AG20443 (cell line): ENCODE measurements at regions not wholly inside any gene's neighbourhood (a gene's known extent, or its start where the extent isn't known, plus 50 kb on each side); places are given as distances from the start of the nearest gene placed in this dataset.

Experiments
- DNase-seq: peaks from one replicate; pipeline ENCODE4 v3.0.0; 2012; ENCODE audit warnings: low spot score, mixed read lengths

DNA sequence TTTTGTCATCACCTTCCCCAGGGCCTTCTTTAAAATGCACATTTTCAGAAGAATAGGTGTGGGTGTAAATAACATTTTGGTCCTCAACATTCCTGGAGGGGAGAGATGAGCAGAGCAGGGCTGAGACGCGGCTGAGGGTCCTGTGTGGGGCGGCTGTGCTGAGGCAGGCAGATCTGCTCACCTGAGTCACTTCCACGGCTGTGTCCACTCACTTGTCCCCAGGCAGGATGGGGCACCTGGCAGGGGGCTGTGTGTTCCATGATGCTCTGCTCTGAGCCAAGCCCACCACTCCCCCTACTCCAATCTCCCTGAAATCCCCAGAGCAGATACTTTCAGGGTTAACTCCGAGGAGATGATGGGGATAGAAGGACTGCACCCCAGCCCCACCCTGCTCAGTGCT, 93.8 kb downstream of the GLRX3 start:
- DNase-seq, result no peak

DNA sequence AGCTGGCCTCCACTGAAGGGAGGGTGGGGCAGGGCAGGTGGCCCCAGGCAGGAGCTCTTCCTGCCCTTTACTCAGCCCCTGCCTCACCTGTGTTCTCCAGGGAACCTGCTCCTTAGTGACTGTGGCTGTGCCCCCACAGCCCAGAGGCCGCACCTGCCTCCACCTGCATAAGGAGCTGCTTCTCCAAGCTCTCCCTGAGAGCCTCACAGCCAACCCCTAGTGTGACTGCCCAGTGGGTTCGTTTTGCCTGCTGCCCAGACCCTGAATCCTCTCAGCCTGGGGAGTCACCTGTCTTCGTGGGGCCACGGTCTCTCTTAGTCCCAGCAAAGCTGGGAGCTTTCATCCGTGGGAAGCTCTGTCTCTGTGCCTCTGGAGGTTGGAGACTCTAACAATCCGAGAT, 94.4 kb downstream of the GLRX3 start:
- no peak for DNase-seq

DNA sequence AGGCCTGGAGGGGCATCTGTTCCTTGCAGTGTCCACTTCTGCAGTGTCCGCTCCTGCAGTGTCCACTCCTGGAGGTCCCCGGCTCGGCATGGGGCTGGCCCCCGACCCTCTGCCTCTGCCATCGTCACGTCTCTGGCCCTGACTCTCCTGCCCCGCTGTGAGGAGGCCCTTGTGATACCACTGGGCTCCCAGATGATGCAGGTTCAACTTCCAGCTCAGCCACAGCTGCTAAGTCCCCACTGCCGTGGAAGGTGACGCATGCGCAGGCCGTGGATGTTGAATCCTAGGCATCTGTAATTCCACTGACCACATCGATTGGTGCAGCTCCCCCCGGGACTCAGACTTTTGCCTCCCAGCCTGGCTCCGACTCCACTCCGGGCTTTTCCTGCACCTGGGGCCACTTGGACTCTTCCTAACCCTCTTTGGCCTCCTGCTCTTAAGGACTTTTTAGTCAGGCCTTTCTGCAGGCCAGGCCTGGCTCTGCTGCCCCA, 95.1 kb downstream of the GLRX3 start:
- no peak for DNase-seq

DNA sequence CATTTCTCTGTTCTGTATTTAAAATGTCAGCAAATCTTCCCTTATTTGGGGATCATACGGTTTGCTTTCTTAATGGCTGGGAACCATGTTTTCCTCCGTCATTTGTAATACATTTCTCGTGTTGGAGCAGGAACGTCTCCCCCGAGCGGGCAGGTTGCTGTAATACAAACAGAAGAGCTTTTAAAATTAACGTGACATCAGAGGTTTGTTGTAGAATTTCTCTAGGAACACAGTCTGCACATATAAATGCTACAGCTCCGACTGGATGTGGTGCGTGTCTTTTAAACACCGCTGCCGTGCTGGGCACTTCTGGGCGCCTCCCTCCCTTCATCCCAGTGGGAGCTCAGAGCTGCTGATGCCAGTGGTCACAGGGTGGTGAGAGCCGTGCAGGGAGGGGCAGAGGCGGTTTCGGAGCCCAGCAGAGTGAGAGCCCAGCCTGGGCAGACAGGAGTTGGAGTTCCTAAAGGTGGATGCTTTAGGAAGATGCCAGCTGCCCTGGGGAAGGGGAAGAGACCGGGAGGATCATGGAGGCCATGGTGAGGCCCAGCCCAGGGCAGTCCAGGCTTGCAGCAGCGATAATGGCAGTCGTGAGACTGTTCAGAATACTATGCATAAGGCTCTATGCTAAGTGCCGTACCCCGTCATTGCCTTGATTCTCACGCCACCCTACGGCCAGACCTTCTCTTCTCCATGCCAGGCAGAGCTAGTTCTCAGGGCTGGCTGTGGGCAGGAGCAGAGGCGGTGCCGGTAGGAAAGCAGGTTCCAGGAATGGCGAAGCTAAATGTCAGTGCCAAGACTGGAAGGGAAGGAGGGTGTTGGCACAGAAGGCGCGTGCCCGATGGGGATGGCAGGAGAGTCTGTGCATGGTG, 96.2 kb downstream of the GLRX3 start:
- no peak for DNase-seq

DNA sequence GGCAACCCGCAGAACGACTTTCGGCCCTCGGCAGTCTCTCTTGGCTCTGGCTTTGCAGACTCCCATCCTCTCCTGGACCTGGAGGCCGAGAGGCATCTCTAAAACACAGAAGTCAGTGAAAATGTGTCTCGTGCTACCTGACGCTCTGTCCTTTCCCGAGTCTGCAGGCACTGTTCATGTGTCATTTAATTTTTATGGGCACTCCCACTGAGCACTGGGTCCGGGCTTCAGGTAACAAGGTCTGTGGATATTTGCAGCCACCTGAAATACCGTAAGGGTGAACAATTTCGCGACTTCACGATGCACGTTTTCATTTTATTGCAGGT, 96.8 kb downstream of the GLRX3 start:
- no peak for DNase-seq

DNA sequence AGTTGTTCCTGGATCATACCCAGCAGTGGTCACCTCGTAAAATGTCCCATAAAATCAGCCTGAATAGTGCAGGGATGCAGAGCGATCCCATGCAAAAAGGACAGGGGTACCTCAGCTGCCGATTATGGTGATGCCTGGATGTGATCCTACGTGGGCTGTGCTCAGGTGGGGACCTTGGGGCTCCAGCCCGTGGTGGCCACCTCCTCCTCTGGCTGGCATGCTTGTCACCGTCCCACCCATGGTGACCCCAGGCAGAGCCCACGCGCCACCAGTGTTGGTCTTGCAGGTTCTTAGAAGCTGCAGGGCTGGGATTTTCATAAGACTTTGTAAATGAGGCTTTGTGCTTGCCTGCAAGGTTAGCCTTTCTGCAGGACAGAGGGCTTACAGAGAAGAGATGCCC, 97.2 kb downstream of the GLRX3 start:
- no peak for DNase-seq

DNA sequence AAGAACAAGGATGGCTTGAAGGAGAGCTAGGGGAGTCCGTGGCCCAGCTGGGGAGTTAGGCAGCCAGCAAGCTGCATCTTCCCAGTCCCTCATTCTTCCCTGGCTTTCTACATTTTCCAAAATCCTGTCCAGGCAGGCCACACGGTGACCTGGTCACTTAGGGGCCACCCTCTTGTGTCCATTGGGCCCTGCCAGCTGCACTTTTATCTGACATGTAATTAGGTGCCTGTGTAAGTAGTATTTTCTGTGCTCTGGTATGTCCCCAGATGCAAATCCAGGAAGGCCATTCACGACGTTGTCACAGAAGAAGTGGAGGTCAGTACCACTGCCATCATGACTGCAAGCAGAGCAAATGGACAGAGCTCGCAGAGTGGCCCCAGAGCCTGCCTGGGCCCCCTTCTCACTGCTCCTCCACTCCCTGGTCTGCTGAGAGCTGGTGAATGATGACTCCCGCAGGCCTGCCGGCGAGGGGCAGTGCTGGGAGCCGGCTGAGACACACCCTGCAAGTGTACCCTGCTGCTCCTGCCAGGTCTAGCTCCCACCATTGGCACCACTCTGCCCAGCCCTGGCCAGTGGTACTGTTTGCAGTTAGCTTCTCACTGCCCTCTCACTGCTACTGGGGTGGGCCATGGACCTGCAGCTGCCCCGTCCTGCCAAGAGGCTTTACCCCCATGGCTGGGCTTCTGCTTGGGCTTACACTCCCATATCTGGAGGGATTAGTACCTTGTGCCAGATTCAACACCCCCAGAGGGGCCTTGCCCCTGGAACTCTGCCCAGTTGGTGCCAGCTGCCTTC, 98.2 kb downstream of the GLRX3 start:
- no peak for DNase-seq

DNA sequence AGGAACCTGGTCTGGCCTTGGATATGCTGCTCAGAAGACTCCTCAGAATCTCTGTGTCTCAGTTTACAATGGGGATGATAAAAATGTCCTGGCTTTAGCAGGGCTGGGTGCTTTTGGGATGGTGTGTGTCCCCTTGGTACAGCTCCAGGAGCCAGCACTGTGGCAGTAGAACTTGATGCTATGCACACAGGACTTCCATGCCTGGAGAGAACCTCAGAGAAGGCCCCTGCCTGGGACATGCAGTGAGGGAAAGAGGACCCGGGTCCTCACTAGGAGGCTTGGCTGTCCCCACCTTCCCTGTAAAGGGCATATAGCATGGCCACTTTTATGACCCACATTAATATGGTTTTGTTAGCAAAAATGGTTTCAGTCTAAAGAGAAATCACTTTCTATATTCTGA, 100.5 kb downstream of the GLRX3 start:
- no peak for DNase-seq

DNA sequence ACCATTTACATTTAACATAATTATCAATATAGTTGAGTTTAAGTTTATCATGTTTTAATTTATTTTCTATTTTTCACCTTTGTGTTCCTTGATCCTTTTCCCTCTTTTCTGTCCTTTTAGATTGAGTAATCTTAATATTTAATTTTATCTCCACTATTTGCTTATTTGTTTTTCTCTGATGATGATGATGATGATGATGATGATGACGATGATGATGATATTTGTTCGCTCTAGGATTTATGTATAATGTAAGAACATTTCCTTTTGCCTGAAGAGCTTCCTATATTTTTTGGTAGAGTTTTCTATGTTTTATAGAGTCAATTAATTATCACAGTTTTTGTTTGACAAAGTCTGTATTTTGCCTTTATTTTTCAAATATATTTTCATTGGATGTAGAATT, 104.2 kb downstream of the GLRX3 start:
- DNase-seq, result no peak

DNA sequence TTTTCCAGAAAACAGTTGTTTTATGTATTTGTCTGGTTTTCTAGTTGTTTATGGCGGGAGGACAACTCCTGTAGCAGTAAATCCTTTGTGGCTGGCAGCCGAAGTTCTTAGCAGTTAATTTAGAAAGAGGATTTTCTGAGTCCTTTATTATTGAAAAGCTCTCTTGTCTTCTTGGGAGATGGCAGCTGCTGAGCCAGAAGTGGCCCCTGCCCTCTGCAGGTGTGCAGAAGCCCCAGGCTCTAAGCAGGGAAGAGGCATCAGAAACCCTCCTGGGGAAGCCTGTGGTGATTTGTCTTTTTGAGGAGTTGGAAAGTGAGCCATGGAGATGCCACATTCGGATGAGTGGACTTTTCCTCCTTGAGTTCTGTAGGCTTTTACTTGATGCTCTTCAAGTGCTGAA, 106.3 kb downstream of the GLRX3 start:
- DNase-seq, result no peak

DNA sequence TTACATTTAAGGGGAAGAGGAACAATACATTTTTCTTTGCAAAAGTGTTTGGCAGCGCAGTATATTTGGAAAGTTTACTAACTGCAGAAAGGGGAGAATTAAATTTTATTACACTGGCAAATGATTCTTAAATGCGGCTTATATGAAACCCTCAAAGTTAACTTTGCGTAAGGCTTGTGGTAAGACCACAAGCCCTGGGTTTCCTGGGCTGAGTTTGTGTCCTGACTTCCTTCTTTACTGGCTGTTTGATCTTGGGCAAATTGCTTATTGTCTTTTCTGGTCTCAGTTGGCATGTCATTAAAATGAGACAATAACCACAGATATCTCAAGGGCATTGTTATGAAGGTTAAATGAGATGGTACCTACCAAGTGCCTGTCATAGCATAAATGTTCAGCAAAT, 106.8 kb downstream of the GLRX3 start:
- no peak for DNase-seq

DNA sequence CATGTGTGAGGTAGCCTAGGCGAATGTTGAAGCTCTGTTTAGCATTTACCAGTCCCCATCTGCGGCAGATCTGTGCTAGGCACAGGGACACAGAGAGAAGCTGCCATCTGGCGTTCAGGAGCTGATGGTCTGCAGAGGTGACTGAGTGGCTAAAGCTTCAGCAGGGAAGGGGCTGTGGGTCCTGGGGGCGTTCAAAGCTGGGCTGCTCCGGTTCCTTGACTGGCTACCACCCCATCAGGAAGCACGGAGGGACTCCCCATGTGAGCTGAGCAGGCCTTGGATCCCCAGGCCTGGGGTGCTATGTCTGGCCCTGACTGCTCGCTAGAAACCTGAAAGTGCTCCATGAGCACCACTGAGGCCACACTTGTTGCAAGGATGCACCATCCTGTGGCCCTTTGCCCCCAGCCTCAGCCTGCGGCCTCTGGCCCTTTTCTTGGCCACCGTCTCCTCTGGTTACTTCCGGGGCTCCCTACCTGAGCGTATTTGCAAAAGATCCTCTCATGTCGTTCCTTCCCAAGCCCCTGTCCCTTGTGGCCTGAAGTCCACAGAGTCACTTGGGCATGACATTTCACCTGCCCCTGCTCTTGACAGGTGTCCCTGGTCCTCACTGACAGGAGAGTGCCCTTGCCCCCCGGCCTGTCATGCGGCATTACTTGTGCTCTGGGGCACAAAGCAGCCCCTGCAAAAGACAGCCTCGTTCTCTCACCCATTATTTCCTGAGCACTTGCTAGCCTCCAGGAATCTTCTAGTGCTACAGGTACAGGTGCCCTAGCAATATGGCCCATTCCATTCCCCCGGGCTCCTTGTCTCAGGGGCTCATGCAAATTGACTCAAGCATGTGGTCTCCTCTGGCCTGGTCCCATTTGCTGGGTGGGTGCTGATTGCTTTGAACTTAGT, 108.1 kb downstream of the GLRX3 start:
- no peak for DNase-seq

DNA sequence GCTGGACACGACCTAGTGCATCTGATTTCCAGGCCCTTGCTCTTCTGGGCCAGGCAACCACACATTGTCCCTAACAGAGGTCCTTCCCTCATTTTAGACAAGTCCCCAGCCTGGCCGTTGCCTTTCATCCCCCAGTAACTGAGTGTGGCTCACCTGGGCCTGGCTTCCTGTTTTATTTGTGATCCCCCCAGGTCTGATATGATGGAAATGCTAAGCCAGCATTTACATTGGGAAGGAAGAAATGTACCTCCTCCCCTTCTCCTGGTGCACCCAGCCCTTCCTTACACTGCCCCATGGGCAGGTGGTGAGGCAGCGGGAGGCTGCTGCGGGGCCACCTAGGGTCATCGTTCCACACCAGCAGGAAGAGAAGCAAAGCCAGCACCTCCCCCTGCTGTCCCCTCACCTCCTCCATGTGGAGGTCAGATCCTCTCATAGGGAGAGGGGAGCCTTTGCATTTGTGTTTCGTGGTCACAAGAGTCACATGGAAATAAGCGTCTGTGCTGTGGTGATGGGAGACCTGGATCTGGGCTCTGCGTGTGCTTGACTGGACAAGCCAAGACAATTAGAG, 108.8 kb downstream of the GLRX3 start:
- DNase-seq, result no peak

DNA sequence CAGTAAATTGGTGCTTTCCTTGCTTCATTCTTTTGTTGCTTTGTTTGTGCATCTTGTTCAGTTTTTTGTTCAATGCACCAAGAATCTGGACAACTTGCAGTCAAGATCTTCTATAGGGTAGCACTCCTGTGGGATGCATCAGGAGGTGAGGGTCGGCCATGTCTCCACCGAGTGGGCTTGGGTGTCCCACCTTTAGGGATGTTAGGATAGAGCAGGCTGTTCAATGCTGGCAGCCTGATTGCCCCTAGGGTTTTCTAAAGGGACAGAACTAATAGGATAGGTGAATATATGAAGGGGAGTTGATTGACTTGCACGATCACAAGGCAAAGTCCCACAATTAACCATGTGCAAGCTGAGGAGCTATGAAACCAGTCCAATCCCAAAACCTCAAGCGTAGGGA, 109.9 kb downstream of the GLRX3 start:
- DNase-seq, result no peak

DNA sequence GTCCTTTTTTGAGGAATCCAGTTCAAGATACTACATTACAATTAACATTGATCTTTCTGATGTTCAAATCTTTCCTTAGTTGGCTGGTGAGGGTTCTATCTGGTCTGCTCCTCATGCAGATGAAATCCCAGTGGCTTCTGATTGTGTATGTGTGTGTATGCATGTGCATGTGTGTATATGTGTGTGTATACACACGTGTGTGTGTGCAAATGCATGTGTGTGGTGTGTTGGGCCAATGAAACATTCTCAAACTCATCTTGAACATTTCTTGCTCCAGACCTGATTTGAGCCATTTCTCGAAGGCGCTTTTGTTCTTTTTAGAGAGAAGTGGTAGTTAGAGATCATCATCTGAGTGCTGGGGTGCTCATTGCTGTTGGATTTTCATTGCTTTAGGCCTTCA, 113.9 kb downstream of the GLRX3 start:
- DNase-seq, result no peak

DNA sequence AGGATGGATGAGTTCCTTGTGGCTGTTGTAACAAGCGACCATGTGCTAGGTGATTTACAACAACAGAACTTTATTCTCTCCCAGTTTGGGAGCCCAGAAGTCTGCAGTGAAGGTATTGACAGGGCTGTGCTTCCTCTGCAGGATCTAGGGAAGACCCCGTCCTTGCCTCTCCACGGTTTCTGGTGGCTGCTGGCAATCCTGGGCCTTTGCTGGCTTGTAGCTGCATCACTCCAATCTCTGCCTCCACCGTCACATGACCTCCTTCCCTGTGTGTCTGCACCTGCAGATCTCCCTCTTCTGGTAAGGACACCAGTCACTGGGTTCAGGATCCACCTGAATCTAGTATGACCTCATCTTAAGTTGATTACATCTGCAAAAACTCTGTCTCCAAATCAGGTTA, 115.6 kb downstream of the GLRX3 start:
- no peak for DNase-seq

DNA sequence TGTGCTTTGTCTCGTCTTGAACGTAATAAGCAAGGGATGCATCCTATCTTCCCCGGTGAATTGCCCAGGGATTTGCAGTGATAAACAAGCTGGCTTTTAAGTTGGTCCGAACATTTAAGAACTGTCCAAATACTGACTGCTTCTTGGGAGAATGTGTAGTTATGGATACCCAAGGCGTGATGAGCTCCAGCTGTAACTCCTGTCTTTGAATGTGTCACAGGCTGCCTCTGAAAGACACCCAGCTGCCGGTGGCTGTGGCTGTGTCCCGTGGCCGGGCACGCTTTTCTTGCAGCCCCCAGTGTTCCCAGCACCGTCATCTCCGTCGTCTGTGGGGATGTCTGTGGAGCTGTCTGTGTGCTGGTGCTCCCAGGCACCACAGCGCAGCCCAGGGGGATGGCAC, 118.1 kb downstream of the GLRX3 start:
- no peak for DNase-seq

DNA sequence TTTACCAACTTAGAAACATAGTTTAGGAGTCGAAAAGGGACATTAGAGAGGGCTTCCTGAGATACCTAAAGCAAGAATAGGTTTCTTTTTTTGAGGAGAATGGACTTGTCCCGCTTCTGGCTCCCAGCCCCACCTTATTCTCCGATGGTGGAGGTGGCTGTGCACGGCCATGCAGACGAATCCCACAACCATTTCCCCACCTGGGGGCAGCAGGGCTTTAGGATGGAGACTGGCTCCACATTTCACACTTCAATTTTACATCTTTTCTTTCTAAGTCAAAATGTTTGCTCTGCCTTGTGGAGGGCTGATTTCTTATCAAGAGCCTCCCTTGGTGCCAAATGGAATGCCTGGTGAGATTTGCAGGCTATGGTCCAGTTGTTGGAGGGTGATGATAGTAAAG, 118.5 kb downstream of the GLRX3 start:
- DNase-seq, result no peak

DNA sequence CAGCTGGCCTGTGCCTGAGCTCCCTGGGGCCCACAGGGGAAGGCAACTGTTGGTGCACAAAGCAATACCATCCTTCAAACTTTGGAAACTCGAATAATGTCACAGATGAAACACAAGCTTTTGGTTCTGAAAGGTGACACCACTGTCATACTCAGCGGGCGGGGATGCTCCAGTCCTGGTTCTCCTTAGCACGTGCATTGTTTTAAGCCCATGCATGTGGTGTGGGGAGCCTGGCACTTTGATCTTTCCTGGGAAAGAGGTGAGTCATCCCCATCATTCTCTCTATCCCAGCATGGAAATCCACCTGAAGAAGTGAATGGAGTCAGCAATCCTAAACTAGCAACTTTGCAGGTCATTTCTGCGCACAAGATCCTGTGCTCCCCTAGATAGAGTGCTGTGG, 119.6 kb downstream of the GLRX3 start:
- DNase-seq, result no peak

DNA sequence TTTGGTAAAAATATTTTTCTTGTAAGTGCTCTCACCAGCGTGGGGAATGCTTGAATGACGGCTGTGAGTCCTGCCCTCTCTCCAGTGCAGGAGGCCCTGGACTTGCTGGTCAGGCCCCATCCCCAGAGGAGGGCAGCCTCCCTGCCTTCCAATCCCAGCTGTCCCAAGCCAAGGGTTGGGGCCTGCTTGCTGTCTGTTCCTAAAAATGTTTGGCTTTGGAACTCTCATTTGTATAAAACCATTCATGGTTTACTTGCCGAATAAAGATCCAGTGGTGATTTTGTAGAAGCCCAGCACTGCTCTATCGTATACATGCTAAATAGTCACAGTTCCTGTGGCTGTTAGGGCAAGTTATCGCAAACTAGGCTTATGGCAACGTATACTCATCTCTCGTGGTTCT, 121.7 kb downstream of the GLRX3 start:
- no peak for DNase-seq

DNA sequence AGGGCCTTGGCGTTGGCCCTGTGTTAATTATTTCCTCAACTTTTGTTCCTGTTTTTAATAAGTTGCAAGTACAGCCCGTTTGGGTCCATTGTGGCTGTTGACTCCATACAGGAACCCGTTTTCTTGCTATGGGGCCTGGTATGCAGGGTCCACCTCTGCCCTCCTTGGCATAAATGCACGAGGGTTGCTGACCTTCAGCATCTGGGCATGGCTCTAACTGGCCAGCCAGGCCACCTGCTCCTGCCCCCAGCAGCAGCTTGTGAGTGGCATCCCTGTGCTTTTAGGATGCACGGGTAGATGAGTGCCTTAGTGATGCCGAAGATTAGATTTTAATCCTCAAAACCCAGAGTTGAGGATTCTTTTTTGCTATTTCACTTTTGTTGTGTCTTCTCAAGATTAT, 123.2 kb downstream of the GLRX3 start:
- no peak for DNase-seq

DNA sequence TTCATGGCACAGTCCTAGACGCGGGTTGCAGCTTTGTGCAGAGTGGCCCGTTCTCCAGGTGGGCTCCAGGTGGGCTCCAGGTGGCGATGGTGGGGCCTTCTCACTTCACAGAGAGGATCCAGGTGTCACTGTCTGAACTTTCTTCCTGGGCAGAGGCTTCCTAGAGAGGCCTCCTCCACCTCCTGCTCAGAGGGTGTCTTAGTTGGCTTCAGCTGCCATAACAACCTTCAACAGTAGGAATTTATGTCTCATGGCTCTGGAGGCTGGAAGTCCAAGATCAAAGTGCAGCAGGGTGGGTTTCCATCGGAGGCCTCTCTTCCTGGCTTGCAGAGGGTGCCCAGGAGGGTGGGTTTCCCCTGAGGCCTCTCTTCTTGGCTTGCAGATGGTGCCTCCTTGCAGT, 125.1 kb downstream of the GLRX3 start:
- no peak for DNase-seq
